Endodermal cell (in vitro differentiated cells): ENCODE measurements at regions not wholly inside any gene's neighbourhood (a gene's known extent, or its start where the extent isn't known, plus 50 kb on each side); places are given as distances from the start of the nearest gene placed in this dataset.

Experiments
- DNase-seq: peaks from one replicate; pipeline ENCODE4 v3.0.0-alpha.2; 2017
- H3K27ac ChIP-seq: 2 replicates; pipeline ENCODE4 v1.5.1; 2013; ENCODE audit warnings: mild to moderate bottlenecking, low read depth, low read length, moderate library complexity
- H3K27me3 ChIP-seq: 2 replicates; pipeline ENCODE4 v1.6.1; 2013; ENCODE audit warnings: mild to moderate bottlenecking, low read length, moderate library complexity; ENCODE audit not compliant: insufficient read depth, control insufficient read depth, poor library complexity, severe bottlenecking
- H3K36me3 ChIP-seq: 2 replicates; pipeline ENCODE4 v1.7.0; 2013; ENCODE audit warnings: mild to moderate bottlenecking, low read length, moderate library complexity; ENCODE audit not compliant: control insufficient read depth, insufficient read depth
- H3K4me1 ChIP-seq: one replicate; pipeline ENCODE4 v1.7.0; 2013; ENCODE audit warnings: low read length; ENCODE audit not compliant: control insufficient read depth, insufficient read depth
- H3K4me3 ChIP-seq: 2 replicates; pipeline ENCODE4 v1.5.1; 2013; ENCODE audit warnings: mild to moderate bottlenecking, low read length, moderate library complexity
- H3K9ac ChIP-seq: 2 replicates; pipeline ENCODE4 v1.6.1; 2013; ENCODE audit warnings: mild to moderate bottlenecking, low read length, moderate library complexity; ENCODE audit not compliant: poor library complexity, severe bottlenecking; ENCODE audit errors: extremely low read depth
- H3K9me3 ChIP-seq: 2 replicates; pipeline ENCODE4 v1.6.1; 2013; ENCODE audit warnings: mild to moderate bottlenecking, low read length, moderate library complexity; ENCODE audit not compliant: control insufficient read depth
- H3K27ac Mint-ChIP-seq: 2 replicates; pipeline ENCODE4 v1.8.0; 2020; ENCODE audit warnings: mixed read lengths
- H3K27me3 Mint-ChIP-seq: 2 replicates; pipeline ENCODE4 v1.8.0; 2021; ENCODE audit warnings: mild to moderate bottlenecking, mixed read lengths; ENCODE audit not compliant: insufficient read depth
- H3K36me3 Mint-ChIP-seq: 2 replicates; pipeline ENCODE4 v1.8.0; 2020; ENCODE audit warnings: low read depth, mixed read lengths
- H3K4me1 Mint-ChIP-seq: 2 replicates; pipeline ENCODE4 v1.8.0; 2020; ENCODE audit warnings: mixed read lengths
- H3K4me3 Mint-ChIP-seq: 2 replicates; pipeline ENCODE4 v1.8.0; 2020; ENCODE audit warnings: mild to moderate bottlenecking, moderate library complexity, mixed read lengths
- H3K9me3 Mint-ChIP-seq: 2 replicates; pipeline ENCODE4 v1.8.0; 2020; ENCODE audit warnings: mild to moderate bottlenecking, mixed read lengths
- CTCF ChIP-seq: fragments of 200-600 bp; sonication (generic); conservative IDR thresholded peaks from 2 replicates; pipeline ENCODE4 v1.5.0; 2021; ENCODE audit warnings: antibody characterized with exemption, mild to moderate bottlenecking
- WGBS, 2 experiments: methylation state at CpG; one replicate each; pipeline versions ENCODE4 v1.1.5 to v1.1.7; 2013; ENCODE audit warnings: missing lambda C conversion rate in 2 of 2, mixed read lengths in 1 of 2; ENCODE audit not compliant: insufficient coverage in 1 of 2, insufficient read length in 1 of 2; 5-methylcytosine and 5-hydroxymethylcytosine counted together

DNA sequence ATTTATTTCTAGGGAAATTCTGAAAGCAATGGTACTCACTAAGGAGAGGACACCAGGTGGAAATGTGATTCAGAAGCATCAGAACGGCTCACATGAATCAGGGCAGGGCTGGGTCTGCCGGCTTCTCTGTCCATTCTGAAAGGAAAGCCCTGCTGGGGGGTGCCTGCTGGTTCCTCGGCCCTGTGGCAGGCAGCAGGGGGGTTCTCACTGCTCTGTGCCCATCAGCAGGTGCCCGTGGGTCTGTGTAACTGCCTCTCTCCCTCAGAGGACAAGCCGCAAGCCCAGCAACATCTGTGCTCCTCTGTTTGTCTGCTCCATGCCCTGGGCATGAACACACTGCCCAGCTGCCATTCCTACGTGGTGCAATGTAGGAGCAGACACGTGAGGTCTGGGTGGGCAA lies 74.9 kb upstream of the ZNF423 start:
- DNase-seq, result no peak
- Histone ChIP-seq H3K4me3 (no peak overlapping the region), H3K9me3 (no peaks in the 10 kb centered on the region), H3K27ac (no peak overlapping the region), H3K4me1 (no peaks in the 10 kb centered on the region), H3K36me3 (no peaks in the 10 kb centered on the region), H3K27me3 (no peaks in the 10 kb centered on the region), H3K9ac (no peak overlapping the region)
- no peak for TF ChIP-seq CTCF
- H3K27me3 Mint-ChIP-seq, result no peaks in the 10 kb centered on the region
- H3K4me3 Mint-ChIP-seq, result no peak overlapping the region
- H3K4me1 Mint-ChIP-seq, result no peaks in the 10 kb centered on the region
- H3K27ac Mint-ChIP-seq, result no peak overlapping the region
- no peaks in the 10 kb centered on the region for H3K9me3 Mint-ChIP-seq
- 85 to 90% methylated on average over 7 of the region's 7 CpGs for WGBS, 2 experiments
- no peaks in the 10 kb centered on the region for H3K36me3 Mint-ChIP-seq

DNA sequence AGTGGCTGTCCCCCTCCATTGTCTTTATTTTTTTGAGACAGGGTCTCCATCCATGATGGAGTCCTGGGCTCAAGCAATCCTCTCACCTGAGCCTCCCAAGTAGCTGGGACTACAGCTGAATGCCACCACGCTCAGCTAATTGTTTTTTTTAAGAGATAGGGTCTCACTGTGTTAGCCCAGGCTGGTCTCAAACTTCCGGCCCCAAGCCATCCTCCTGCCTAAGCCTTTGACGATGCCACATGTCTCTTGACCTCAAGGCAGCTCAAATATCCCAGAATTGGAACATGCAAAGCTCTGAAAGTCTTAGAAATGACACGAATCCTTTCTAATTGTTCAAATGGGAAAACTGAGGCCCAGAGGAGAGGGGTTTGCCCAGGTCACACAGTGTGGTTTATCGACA lies 75.4 kb upstream of the ZNF423 start:
- Histone ChIP-seq H3K4me1 (no peaks in the 10 kb centered on the region), H3K9ac (no peak overlapping the region), H3K27ac (no peak overlapping the region), H3K36me3 (no peaks in the 10 kb centered on the region), H3K4me3 (no peak overlapping the region), H3K27me3 (no peaks in the 10 kb centered on the region), H3K9me3 (no peaks in the 10 kb centered on the region)
- Mint-ChIP-seq H3K9me3 (no peaks in the 10 kb centered on the region), H3K4me1 (no peaks in the 10 kb centered on the region), H3K27ac (no peak overlapping the region), H3K4me3 (no peak overlapping the region), H3K36me3 (no peaks in the 10 kb centered on the region), H3K27me3 (no peaks in the 10 kb centered on the region)
- DNase-seq, result no peak
- 94 to 96% methylated on average over 5 of the region's 5 CpGs for WGBS, 2 experiments
- TF ChIP-seq CTCF, result no peak

DNA sequence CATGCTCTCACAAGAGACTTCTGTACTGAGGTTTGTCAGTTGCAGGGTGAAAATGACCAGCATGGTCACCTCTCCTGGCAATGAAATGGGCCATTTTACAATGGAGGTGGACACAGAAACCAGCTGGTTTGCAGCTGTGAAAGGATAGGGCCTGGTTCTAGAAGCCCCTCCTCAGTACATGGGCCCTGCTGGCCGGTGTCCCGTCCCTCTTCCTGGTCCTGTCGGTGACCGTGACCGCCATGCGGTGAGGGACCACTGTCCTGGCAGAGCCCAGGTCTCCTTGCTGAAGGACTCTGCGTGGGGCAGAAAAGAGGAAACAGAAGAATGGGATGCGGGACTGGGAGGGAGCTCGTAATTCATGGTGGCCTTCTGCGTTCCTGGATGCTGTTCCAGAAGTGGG lies 76.0 kb upstream of the ZNF423 start:
- H3K27ac Mint-ChIP-seq, result no peak overlapping the region
- no peak overlapping the region for H3K4me3 Mint-ChIP-seq
- H3K27me3 ChIP-seq, result no peaks in the 10 kb centered on the region
- WGBS, 2 experiments, result 88 to 94% methylated on average over 4 to 10 of the region's 10 CpGs
- H3K27ac ChIP-seq, result no peak overlapping the region
- no peaks in the 10 kb centered on the region for H3K4me1 Mint-ChIP-seq
- no peaks in the 10 kb centered on the region for H3K27me3 Mint-ChIP-seq
- no peaks in the 10 kb centered on the region for H3K9me3 Mint-ChIP-seq
- H3K9ac ChIP-seq, result no peak overlapping the region
- DNase-seq, result no peak
- no peaks in the 10 kb centered on the region for H3K9me3 ChIP-seq
- no peaks in the 10 kb centered on the region for H3K4me1 ChIP-seq
- H3K36me3 Mint-ChIP-seq, result no peaks in the 10 kb centered on the region
- no peaks in the 10 kb centered on the region for H3K36me3 ChIP-seq
- TF ChIP-seq CTCF, result no peak
- H3K4me3 ChIP-seq, result no peak overlapping the region
